Spleen (tissue), 11 donors: ENCODE measurements at regions not wholly inside any gene's neighbourhood (a gene's known extent, or its start where the extent isn't known, plus 50 kb on each side); places are given as distances from the start of the nearest gene placed in this dataset.

Experiments used
- DNase-seq: peaks from one replicate; pipeline ENCODE4 v3.0.0-alpha.2; 2020
- H3K27ac ChIP-seq, 8 donors: fragments of 200-600 bp; sonication (generic) in 7 of 8; 1 replicate in 4 of 8; 2 replicates in 4 of 8; pipeline versions ENCODE4 v1.5.0 to v1.8.0; 2016 to 2021; ENCODE audit warnings: inconsistent platforms in 4 of 8, mild to moderate bottlenecking in 4 of 8, moderate library complexity in 1 of 8
- H3K27me3 ChIP-seq, 7 donors: fragments of 200-600 bp; sonication (generic) in 6 of 7; replicated peaks in 1 of 7; 1 replicate in 4 of 7; 2 replicates in 3 of 7; pipeline versions ENCODE4 v1.5.0 to v1.8.0; 2016 to 2021; ENCODE audit warnings: inconsistent platforms in 3 of 7, mild to moderate bottlenecking in 1 of 7
- H3K36me3 ChIP-seq, 6 donors: fragments of 200-600 bp; sonication (generic) in 5 of 6; 1 replicate in 4 of 6; 2 replicates in 2 of 6; pipeline versions ENCODE4 v1.5.0 to v1.8.0; 2016 to 2021; ENCODE audit warnings: inconsistent platforms in 2 of 6
- H3K4me1 ChIP-seq, 6 donors: fragments of 200-600 bp; sonication (generic) in 5 of 6; 1 replicate in 3 of 6; 2 replicates in 3 of 6; pipeline versions ENCODE4 v1.5.0 to v1.8.0; 2016 to 2021; ENCODE audit warnings: inconsistent platforms in 3 of 6
- H3K4me3 ChIP-seq, 8 donors: fragments of 200-600 bp; sonication (generic) in 7 of 8; 1 replicate in 4 of 8; 2 replicates in 4 of 8; pipeline versions ENCODE4 v1.5.0 to v1.8.0; 2016 to 2021; ENCODE audit warnings: inconsistent platforms in 4 of 8, mild to moderate bottlenecking in 4 of 8, moderate library complexity in 2 of 8
- H3K9me3 ChIP-seq, 8 donors: fragments of 200-600 bp; sonication (generic) in 7 of 8; 1 replicate in 4 of 8; 2 replicates in 4 of 8; pipeline versions ENCODE4 v1.5.0 to v1.8.0; 2016 to 2021; ENCODE audit warnings: inconsistent platforms in 4 of 8
- CTCF ChIP-seq, 11 experiments: fragments of 200-600 bp in 7 of 11; fragments of 450-650 bp in 4 of 11; sonication (generic) in 4 of 11; IDR thresholded peaks in 8 of 11; conservative IDR thresholded peaks in 3 of 11; 1 replicate in 7 of 11; 2 replicates in 4 of 11; pipeline versions ENCODE4 v1.4.0 to v1.8.0; 2016 to 2021; ENCODE audit warnings: antibody characterized with exemption in 11 of 11, inconsistent platforms in 4 of 11, mild to moderate bottlenecking in 1 of 11
- POLR2A ChIP-seq, 3 donors: fragments of 450-650 bp; IDR thresholded peaks; one replicate each; pipeline ENCODE4 v1.5.1; 2017; ENCODE audit warnings: antibody characterized with exemption in 3 of 3, mild to moderate bottlenecking in 1 of 3
- POLR2AphosphoS5 ChIP-seq, 3 donors: sonication (generic); formaldehyde crosslinking; IDR thresholded peaks; one replicate each; pipeline ENCODE4 v1.5.1; 2017; ENCODE audit warnings: antibody characterized with exemption in 3 of 3
- WGBS, 5 donors: extraction: QIAGEN DNeasy Blood & Tissue Kit in 3 of 5; methylation state at CpG; one replicate each; pipeline versions ENCODE4 v1.1.5 to v1.1.7; 2013 to 2018; 5-methylcytosine and 5-hydroxymethylcytosine counted together
- intact Hi-C: fragments of 100-400 bp; cut with DNase I; formaldehyde crosslinking; loops from one replicate; pipeline ENCODE4 v1.15.0; 2023; ENCODE audit warnings: low total_unique reads
- donor health status: healthy with polysubstance abuse.
- donor health status: DM: no; HTN: no; CAD: no; lungs with moderate emphysema.
- donor health status: DM: no; HTN: no; CAD: no.
- donor health status: Bipolar disorder and iron deficiency.
- donor health status: healthy.
- donor health status: DM: no; HTN: no; CAD: no.
- donor health status: DM: yes; HTN: yes; CAD: no.

GRCh38 chr6:149176971-149177667 is 140.4 kb upstream of the TAB2 start:
- Histone ChIP-seq H3K4me3 (no peak overlapping the region), H3K36me3 (no peaks in the 10 kb centered on the region), H3K9me3 (no peaks in the 10 kb centered on the region), H3K4me1 (no peaks in the 10 kb centered on the region), H3K27me3 (no peaks in the 10 kb centered on the region), H3K27ac (no peak overlapping the region)
- DNase-seq = no peak
- intact Hi-C loops = no loop called here
- 87 to 93% (median 91%) methylated on average over 8 of the region's 8 CpGs for WGBS, 5 donors
- TF ChIP-seq CTCF (IDR thresholded peaks at IDR 0.05 in 8 of 11, conservative IDR thresholded peaks at IDR 0.05 in 3 of 11) (no peak), POLR2AphosphoS5 (IDR thresholded peaks at IDR 0.05) (no peak), POLR2A (IDR thresholded peaks at IDR 0.05) (no peak)

- Histone ChIP-seq H3K27ac (no peak overlapping the region), H3K4me1 (no peaks in the 10 kb centered on the region), H3K4me3 (no peak overlapping the region), H3K27me3 (no peaks in the 10 kb centered on the region), H3K9me3 (peaks cover 0 to 2% (median 0%) of the 10 kb centered on the region in 8 donors), H3K36me3 (no peaks in the 10 kb centered on the region)
- 73 to 88% (median 79%) methylated on average over 1 of the region's 1 CpG for WGBS, 5 donors
- DNase-seq = no peak
- intact Hi-C loops = no loop called here
- TF ChIP-seq POLR2A (IDR thresholded peaks at IDR 0.05) (no peak), CTCF (IDR thresholded peaks at IDR 0.05 in 8 of 11, conservative IDR thresholded peaks at IDR 0.05 in 3 of 11) (no peak), POLR2AphosphoS5 (IDR thresholded peaks at IDR 0.05) (no peak)
These were observed 138.1 kb upstream of the TAB2 start for GRCh38 chr6:149179431-149179830.

GRCh38 chr6:149181304-149181703 is 136.2 kb upstream of the TAB2 start:
- 87 to 98% (median 93%) methylated on average over 5 of the region's 5 CpGs for WGBS, 5 donors

GRCh38 chr6:149182262-149182661 is 135.2 kb upstream of the TAB2 start:
- no peak for TF ChIP-seq POLR2AphosphoS5 (IDR thresholded peaks at IDR 0.05)
- TF ChIP-seq CTCF (IDR thresholded peaks at IDR 0.05 in 8 of 11, conservative IDR thresholded peaks at IDR 0.05 in 3 of 11) = no peak
- TF ChIP-seq POLR2A (IDR thresholded peaks at IDR 0.05) = no peak
- no peaks in the 10 kb centered on the region for H3K36me3 ChIP-seq
- H3K27ac ChIP-seq = no peak overlapping the region
- intact Hi-C loops = no loop called here
- WGBS, 5 donors = 45 to 77% (median 56%) methylated on average over 6 of the region's 6 CpGs
- H3K4me3 ChIP-seq = no peak overlapping the region
- no peaks in the 10 kb centered on the region for H3K27me3 ChIP-seq
- DNase-seq = no peak
- H3K4me1 ChIP-seq = no peaks in the 10 kb centered on the region
- peaks cover 0 to 14% (median 0%) of the 10 kb centered on the region in 8 donors for H3K9me3 ChIP-seq

More at GRCh38 chr6:149181304-149181703, 136.2 kb upstream of the TAB2 start:
- no peak overlapping the region for H3K4me3 ChIP-seq
- H3K36me3 ChIP-seq = no peaks in the 10 kb centered on the region
- no peak overlapping the region for H3K27ac ChIP-seq
- no peaks in the 10 kb centered on the region for H3K27me3 ChIP-seq
- TF ChIP-seq POLR2AphosphoS5 (IDR thresholded peaks at IDR 0.05) = no peak
- peaks cover 0 to 14% (median 0%) of the 10 kb centered on the region in 8 donors for H3K9me3 ChIP-seq
- no peak for DNase-seq
- intact Hi-C loops = no loop called here
- H3K4me1 ChIP-seq = no peaks in the 10 kb centered on the region
